ENCODE measurements at regions not wholly inside any gene's neighbourhood (a gene's known extent, or its start where the extent isn't known, plus 50 kb on each side); places are given as distances from the start of the nearest gene placed in this dataset.
"Not testable (repeated sequence)": the region's sequence is repeated elsewhere in the genome, so short reads cannot be mapped to it uniquely, and the experiment has no call there.

- no peak overlapping the region for H3K27ac Mint-ChIP-seq
- no peak overlapping the region for H3K4me3 Mint-ChIP-seq
- H3K4me1 Mint-ChIP-seq (ENCODE audit: low read depth), result no peaks in the 10 kb centered on the region
- ATAC-seq (no peak), DNase-seq (no peak)
- ChIA-PET CTCF (interaction anchor here (1.6 kb wide), 1 partner anchor 9 kb away, joined by 14 read pairs; no protein-coding TSS in a partner anchor), POLR2A (interaction anchor here (0.7 to 1.2 kb wide), 2 partner anchors 10 kb away, joined by 3 read pairs; no protein-coding TSS in a partner anchor)
- no peaks in the 10 kb centered on the region for H3K36me3 Mint-ChIP-seq (ENCODE audit: low read depth)
- TF ChIP-seq CTCF (IDR thresholded peaks at IDR 0.05), result no peak
- H3K9me3 Mint-ChIP-seq, result no peaks in the 10 kb centered on the region
- intact Hi-C loops (cut with micrococcal nuclease), result loop anchor here (5.0 kb wide), 1 partner anchor 41 kb away; no protein-coding TSS in a partner anchor
- no peaks in the 10 kb centered on the region for H3K27me3 Mint-ChIP-seq
Observed at GRCh38 chr11:128148208-128148607, 439.1 kb downstream of the ETS1 start.

- ChIA-PET CTCF (interaction anchor here (1.5 to 2.3 kb wide), 3 partner anchors 11 to 115 kb away, joined by 4 to 21 read pairs (median 5); no protein-coding TSS in a partner anchor), POLR2A (interaction anchor here (0.8 kb wide), 1 partner anchor 108 kb away, joined by 3 read pairs; no protein-coding TSS in a partner anchor)
- H3K9me3 Mint-ChIP-seq, result peaks cover 2% of the 10 kb centered on the region
- no peak overlapping the region for H3K4me3 Mint-ChIP-seq
- no peaks in the 10 kb centered on the region for H3K27me3 Mint-ChIP-seq
- no peak overlapping the region for H3K27ac Mint-ChIP-seq
- ATAC-seq, result no peak
- intact Hi-C loops (cut with micrococcal nuclease), result loop anchor here (5.0 kb wide), 1 partner anchor 40 kb away; no protein-coding TSS in a partner anchor
- H3K36me3 Mint-ChIP-seq (ENCODE audit: low read depth), result no peaks in the 10 kb centered on the region
- no peaks in the 10 kb centered on the region for H3K4me1 Mint-ChIP-seq (ENCODE audit: low read depth)
- TF ChIP-seq CTCF (IDR thresholded peaks at IDR 0.05), result no peak
- DNase-seq, result no peak
Observed at GRCh38 chr11:128146926-128147605, 440.3 kb downstream of the ETS1 start.

- H3K27me3 Mint-ChIP-seq; H3K4me1 Mint-ChIP-seq (ENCODE audit: low read depth); POLR2A ChIA-PET; ATAC-seq; H3K4me3 Mint-ChIP-seq; intact Hi-C loops (cut with micrococcal nuclease); H3K9me3 Mint-ChIP-seq; H3K36me3 Mint-ChIP-seq (ENCODE audit: low read depth); CTCF ChIA-PET; H3K27ac Mint-ChIP-seq; DNase-seq: not testable (repeated sequence)
Observed at GRCh38 chr11:128140293-128140692, 447.1 kb downstream of the ETS1 start.

- H3K27me3 Mint-ChIP-seq, result no peaks in the 10 kb centered on the region
- no peak for ATAC-seq
- intact Hi-C loops (cut with micrococcal nuclease), result no loop called here
- no peaks in the 10 kb centered on the region for H3K36me3 Mint-ChIP-seq (ENCODE audit: low read depth)
- TF ChIP-seq CTCF (IDR thresholded peaks at IDR 0.05), result no peak
- H3K27ac Mint-ChIP-seq, result no peak overlapping the region
- ChIA-PET CTCF (interaction anchor here (0.8 to 2.3 kb wide), 2 partner anchors 20 to 37 kb away, joined by 3 to 6 read pairs; no protein-coding TSS in a partner anchor), POLR2A (no interaction called here)
- H3K4me1 Mint-ChIP-seq (ENCODE audit: low read depth), result no peaks in the 10 kb centered on the region
- H3K4me3 Mint-ChIP-seq, result no peak overlapping the region
- H3K9me3 Mint-ChIP-seq, result peaks cover 5% of the 10 kb centered on the region
- no peak for DNase-seq
Observed at GRCh38 chr11:128135451-128135850, 451.9 kb downstream of the ETS1 start.

GRCh38 chr11:128133501-128133900 is 453.9 kb downstream of the ETS1 start:
- TF ChIP-seq CTCF (IDR thresholded peaks at IDR 0.05), result no peak
- CTCF ChIA-PET, result interaction anchor here (0.7 to 2.3 kb wide), 3 partner anchors 24 to 615 kb away, joined by 3 to 8 read pairs (median 6); no protein-coding TSS in a partner anchor
- intact Hi-C loops (cut with micrococcal nuclease), result no loop called here
- Mint-ChIP-seq H3K27me3 (no peaks in the 10 kb centered on the region), H3K4me1 (ENCODE audit: low read depth) (no peaks in the 10 kb centered on the region), H3K27ac (no peak overlapping the region), H3K9me3 (no peaks in the 10 kb centered on the region), H3K36me3 (ENCODE audit: low read depth) (no peaks in the 10 kb centered on the region), H3K4me3 (no peak overlapping the region)
- DNase-seq, result no peak
- no peak for ATAC-seq
- POLR2A ChIA-PET, result no interaction called here
